ENCODE measurements at regions not wholly inside any gene's neighbourhood (a gene's known extent, or its start where the extent isn't known, plus 50 kb on each side); places are given as distances from the start of the nearest gene placed in this dataset.

- no peaks in the 10 kb centered on the region for H4K20me1 ChIP-seq (ENCODE audit: insufficient read depth, low read length)
- no peaks in the 10 kb centered on the region for H3F3A ChIP-seq (ENCODE audit: insufficient read depth, low read length)
- no peaks in the 10 kb centered on the region for H3K27me3 ChIP-seq (ENCODE audit: insufficient read depth, low read length)
- no peak overlapping the region for H3K9ac ChIP-seq (ENCODE audit: low read length)
- H3K4me3 ChIP-seq (ENCODE audit: low read depth, low read length, poor library complexity, severe bottlenecking): no peak overlapping the region
- H2AFZ ChIP-seq (ENCODE audit: low read length): no peak overlapping the region
- no peaks in the 10 kb centered on the region for H3K9me3 ChIP-seq (ENCODE audit: low read length)
- no peak for TF ChIP-seq CTCF (IDR thresholded peaks at IDR 0.05; ENCODE audit: low read length)
- TF ChIP-seq EZH2 (IDR thresholded peaks at IDR 0.05; ENCODE audit: borderline replicate concordance, low read length): no peak
- no peaks in the 10 kb centered on the region for H3K79me2 ChIP-seq (ENCODE audit: insufficient read depth, low read length)
- no peak overlapping the region for H3K27ac ChIP-seq (ENCODE audit: low read depth, low read length, poor library complexity, severe bottlenecking)
- H3K36me3 ChIP-seq (ENCODE audit: insufficient read depth, low read length): no peaks in the 10 kb centered on the region
- peaks cover 6% of the 10 kb centered on the region for H3K4me1 ChIP-seq (ENCODE audit: insufficient read depth, low read length, severe bottlenecking)
- no peaks in the 10 kb centered on the region for H3K9me2 ChIP-seq (ENCODE audit: low read depth, low read length)
- H3K4me2 ChIP-seq (ENCODE audit: low read length): no peak overlapping the region
These were observed 105.3 kb upstream of the HSD17B12 start for GRCh38 chr11:43574949-43575912.

- no peak overlapping the region for H3K4me2 ChIP-seq (ENCODE audit: low read length)
- H3K4me1 ChIP-seq (ENCODE audit: insufficient read depth, low read length, severe bottlenecking): peaks cover 6% of the 10 kb centered on the region
- H3K27ac ChIP-seq (ENCODE audit: low read depth, low read length, poor library complexity, severe bottlenecking): no peak overlapping the region
- no peaks in the 10 kb centered on the region for H3K79me2 ChIP-seq (ENCODE audit: insufficient read depth, low read length)
- no peaks in the 10 kb centered on the region for H3F3A ChIP-seq (ENCODE audit: insufficient read depth, low read length)
- H3K27me3 ChIP-seq (ENCODE audit: insufficient read depth, low read length): no peaks in the 10 kb centered on the region
- H3K4me3 ChIP-seq (ENCODE audit: low read depth, low read length, poor library complexity, severe bottlenecking): no peak overlapping the region
- H3K9me2 ChIP-seq (ENCODE audit: low read depth, low read length): no peaks in the 10 kb centered on the region
- no peak overlapping the region for H2AFZ ChIP-seq (ENCODE audit: low read length)
- no peaks in the 10 kb centered on the region for H3K36me3 ChIP-seq (ENCODE audit: insufficient read depth, low read length)
- no peaks in the 10 kb centered on the region for H3K9me3 ChIP-seq (ENCODE audit: low read length)
- no peak overlapping the region for H3K9ac ChIP-seq (ENCODE audit: low read length)
- no peaks in the 10 kb centered on the region for H4K20me1 ChIP-seq (ENCODE audit: insufficient read depth, low read length)
- no peak for TF ChIP-seq EZH2 (IDR thresholded peaks at IDR 0.05; ENCODE audit: borderline replicate concordance, low read length)
- no peak for TF ChIP-seq CTCF (IDR thresholded peaks at IDR 0.05; ENCODE audit: low read length)
These were observed 104.6 kb upstream of the HSD17B12 start for GRCh38 chr11:43575913-43576310.

GRCh38 chr11:43576320-43576802 is 104.2 kb upstream of the HSD17B12 start:
- H3K4me2 ChIP-seq (ENCODE audit: low read length): no peak overlapping the region
- H2AFZ ChIP-seq (ENCODE audit: low read length): no peak overlapping the region
- H3K9me3 ChIP-seq (ENCODE audit: low read length): no peaks in the 10 kb centered on the region
- no peak overlapping the region for H3K9ac ChIP-seq (ENCODE audit: low read length)
- H4K20me1 ChIP-seq (ENCODE audit: insufficient read depth, low read length): no peaks in the 10 kb centered on the region
- no peaks in the 10 kb centered on the region for H3K36me3 ChIP-seq (ENCODE audit: insufficient read depth, low read length)
- H3K9me2 ChIP-seq (ENCODE audit: low read depth, low read length): no peaks in the 10 kb centered on the region
- H3K27me3 ChIP-seq (ENCODE audit: insufficient read depth, low read length): no peaks in the 10 kb centered on the region
- no peak overlapping the region for H3K4me3 ChIP-seq (ENCODE audit: low read depth, low read length, poor library complexity, severe bottlenecking)
- H3F3A ChIP-seq (ENCODE audit: insufficient read depth, low read length): no peaks in the 10 kb centered on the region
- TF ChIP-seq EZH2 (IDR thresholded peaks at IDR 0.05; ENCODE audit: borderline replicate concordance, low read length) (no peak), CTCF (IDR thresholded peaks at IDR 0.05; ENCODE audit: low read length) (no peak)
- no peaks in the 10 kb centered on the region for H3K79me2 ChIP-seq (ENCODE audit: insufficient read depth, low read length)
- H3K27ac ChIP-seq (ENCODE audit: low read depth, low read length, poor library complexity, severe bottlenecking): no peak overlapping the region
- H3K4me1 ChIP-seq (ENCODE audit: insufficient read depth, low read length, severe bottlenecking): peaks cover 6% of the 10 kb centered on the region
